ENCODE measurements at regions not wholly inside any gene's neighbourhood (a gene's known extent, or its start where the extent isn't known, plus 50 kb on each side); places are given as distances from the start of the nearest gene placed in this dataset.
A peak's percentile ranks its signal among the peaks of the same experiment; 100 is the strongest.

DNA sequence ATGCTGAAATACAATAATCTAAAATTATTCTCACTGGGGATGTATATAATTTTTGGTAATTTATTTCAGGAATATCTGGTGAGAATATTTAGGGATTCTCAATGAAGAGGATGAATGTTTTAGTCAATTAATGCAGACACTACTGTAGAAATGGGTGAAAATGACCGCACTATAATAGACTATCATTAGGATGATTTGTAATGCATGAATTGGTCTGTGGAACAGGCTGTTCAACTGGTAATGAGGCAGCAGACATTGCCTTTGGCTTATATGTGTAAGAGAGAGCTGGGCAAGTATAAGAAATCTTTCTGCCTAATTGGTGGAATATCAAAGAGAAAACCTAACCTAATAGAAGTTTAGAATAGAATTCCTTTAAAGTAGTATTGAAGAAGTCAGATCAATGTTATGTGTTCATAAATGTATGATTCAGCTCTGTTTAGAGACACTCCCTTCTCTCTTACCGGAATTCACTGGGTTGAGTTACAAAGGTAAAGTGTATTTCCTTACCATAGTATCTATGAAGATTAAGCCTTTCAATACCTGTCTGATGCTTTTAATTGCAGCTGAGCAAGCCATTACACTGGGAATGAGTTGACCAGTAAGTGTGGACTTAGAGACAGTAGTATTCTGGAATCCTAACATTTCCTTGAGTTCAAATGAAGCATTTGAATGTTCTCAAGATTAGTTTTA is 274.5 kb downstream of the S1PR1 start:
- H3K27me3 ChIP-seq: no peaks in the 10 kb centered on the region
- TF ChIP-seq CTCF (IDR thresholded peaks at IDR 0.05): no peak
- no peaks in the 10 kb centered on the region for H3K36me3 ChIP-seq
- peaks cover 0 to 6% of the 10 kb centered on the region in 2 donors for H3K4me1 ChIP-seq
- no peak for DNase-seq (ENCODE audit: low spot score)
- H3K4me3 ChIP-seq: no peak overlapping the region
- H3K27ac ChIP-seq: no peak overlapping the region
- peaks cover 0 to 6% of the 10 kb centered on the region in 2 donors for H3K9me3 ChIP-seq

DNA sequence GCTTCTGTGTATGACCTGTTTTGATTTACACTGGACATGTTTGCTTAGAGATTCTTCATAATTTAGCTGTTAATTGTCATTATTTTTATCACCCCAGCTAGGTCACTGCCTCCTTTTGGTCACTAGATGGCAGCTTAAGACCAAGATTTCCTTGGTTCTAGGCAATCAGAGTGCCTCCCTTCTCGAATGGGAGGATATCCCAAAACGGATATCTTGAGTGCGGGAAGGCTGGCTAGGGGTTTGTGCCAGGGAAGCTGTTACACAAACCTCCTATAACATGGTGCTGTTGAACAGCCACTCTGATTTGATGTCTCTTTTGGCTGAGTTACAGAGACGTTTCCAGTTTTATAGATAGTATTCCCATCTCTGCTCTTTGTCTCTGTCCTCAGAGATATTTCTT is 283.5 kb downstream of the S1PR1 start:
- TF ChIP-seq CTCF (IDR thresholded peaks at IDR 0.05): peak in 1 of 2 donors; percentile 68
- H3K4me3 ChIP-seq: no peak overlapping the region
- no peaks in the 10 kb centered on the region for H3K36me3 ChIP-seq
- no peak overlapping the region for H3K27ac ChIP-seq
- no peaks in the 10 kb centered on the region for H3K4me1 ChIP-seq
- peaks cover 0 to 6% of the 10 kb centered on the region in 2 donors for H3K9me3 ChIP-seq
- no peak for DNase-seq (ENCODE audit: low spot score)
- H3K27me3 ChIP-seq: no peaks in the 10 kb centered on the region

- no peak overlapping the region for H3K4me3 ChIP-seq
- H3K27ac ChIP-seq: no peak overlapping the region
- no peak for TF ChIP-seq CTCF (IDR thresholded peaks at IDR 0.05)
- no peak for DNase-seq (ENCODE audit: low spot score)
- H3K9me3 ChIP-seq: no peaks in the 10 kb centered on the region
- no peaks in the 10 kb centered on the region for H3K4me1 ChIP-seq
- H3K27me3 ChIP-seq: no peaks in the 10 kb centered on the region
- H3K36me3 ChIP-seq: no peaks in the 10 kb centered on the region
Measured at GRCh38 chr1:101522486-101522885, 285.7 kb downstream of the S1PR1 start.

GRCh38 chr1:101526813-101527212 is 290.0 kb downstream of the S1PR1 start:
- Histone ChIP-seq H3K4me1 (no peaks in the 10 kb centered on the region), H3K4me3 (no peak overlapping the region), H3K36me3 (no peaks in the 10 kb centered on the region), H3K27ac (no peak overlapping the region), H3K9me3 (no peaks in the 10 kb centered on the region), H3K27me3 (no peaks in the 10 kb centered on the region)
- TF ChIP-seq CTCF (IDR thresholded peaks at IDR 0.05): no peak
- no peak for DNase-seq (ENCODE audit: low spot score)

DNA sequence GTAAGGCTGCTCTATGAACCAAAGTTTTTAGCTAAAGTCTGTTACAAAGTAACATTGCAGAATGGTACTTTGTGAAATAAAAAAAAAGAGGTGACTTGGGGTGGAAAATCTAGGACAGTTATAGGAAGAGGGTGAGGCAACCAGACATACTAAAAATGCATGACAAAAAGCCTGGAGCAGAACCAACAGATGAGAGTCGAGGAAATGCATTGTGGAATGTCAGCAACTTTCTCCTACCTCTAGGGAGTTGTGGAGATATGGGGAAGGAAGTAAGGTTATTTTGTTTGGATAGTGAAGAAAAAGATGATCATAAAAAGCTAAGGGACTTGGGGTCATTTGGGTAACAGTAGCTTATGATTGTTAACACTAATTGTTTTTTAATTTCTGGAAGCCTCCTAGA is 295.6 kb downstream of the S1PR1 start:
- H3K4me1 ChIP-seq: no peaks in the 10 kb centered on the region
- no peak overlapping the region for H3K4me3 ChIP-seq
- TF ChIP-seq CTCF (IDR thresholded peaks at IDR 0.05): no peak
- no peaks in the 10 kb centered on the region for H3K27me3 ChIP-seq
- H3K27ac ChIP-seq: no peak overlapping the region
- H3K36me3 ChIP-seq: no peaks in the 10 kb centered on the region
- DNase-seq (ENCODE audit: low spot score): no peak
- H3K9me3 ChIP-seq: no peaks in the 10 kb centered on the region

- no peak for TF ChIP-seq CTCF (IDR thresholded peaks at IDR 0.05)
- Histone ChIP-seq H3K9me3 (no peaks in the 10 kb centered on the region), H3K4me1 (no peaks in the 10 kb centered on the region), H3K27ac (no peak overlapping the region), H3K36me3 (no peaks in the 10 kb centered on the region), H3K27me3 (no peaks in the 10 kb centered on the region), H3K4me3 (no peak overlapping the region)
- no peak for DNase-seq (ENCODE audit: low spot score)
Measured at GRCh38 chr1:101540161-101540560, 303.3 kb downstream of the S1PR1 start.
